ENCODE measurements at regions not wholly inside any gene's neighbourhood (a gene's known extent, or its start where the extent isn't known, plus 50 kb on each side); places are given as distances from the start of the nearest gene placed in this dataset.

- TF ChIP-seq CTCF (IDR thresholded peaks at IDR 0.05) (no peak), POLR2AphosphoS5 (IDR thresholded peaks at IDR 0.05; ENCODE audit: low read depth, low read length) (no peak), REST (IDR thresholded peaks at IDR 0.05; ENCODE audit: insufficient read depth in 1 of 2, low read depth in 2 of 2, low read length in 1 of 2) (no peak), TCF7L2 (IDR thresholded peaks at IDR 0.05; ENCODE audit: low read depth, low read length) (no peak)
Measured at GRCh38 chr10:57696641-57697040, 571.1 kb downstream of the IPMK start.

All from Panc1 (cell line).